ENCODE measurements at regions not wholly inside any gene's neighbourhood (a gene's known extent, or its start where the extent isn't known, plus 50 kb on each side); places are given as distances from the start of the nearest gene placed in this dataset.

GRCh38 chr2:14423145-14423906 lies 209.2 kb upstream of the LRATD1 start:
- no peak for DNase-seq
- no peaks in the 10 kb centered on the region for H3K36me3 ChIP-seq (replicated peaks)
- in situ Hi-C loops (cut with HindIII; ENCODE audit: low pct_ligation_motif_present, low sequenced_read_pairs), result no loop called here
- no peak overlapping the region for H3K27ac ChIP-seq
- H3K4me3 ChIP-seq (ENCODE audit: low read depth, low read length), result no peak overlapping the region
- no peak for TF ChIP-seq CTCF (IDR thresholded peaks at IDR 0.05; ENCODE audit: low read depth, low read length, missing control alignments)
- no peaks in the 10 kb centered on the region for H3K27me3 ChIP-seq (replicated peaks)

- Histone ChIP-seq H3K27ac (no peak overlapping the region), H3K4me3 (ENCODE audit: low read depth, low read length) (no peak overlapping the region), H3K36me3 (replicated peaks) (no peaks in the 10 kb centered on the region), H3K27me3 (replicated peaks) (no peaks in the 10 kb centered on the region)
- TF ChIP-seq CTCF (IDR thresholded peaks at IDR 0.05; ENCODE audit: low read depth, low read length, missing control alignments), result no peak
- DNase-seq, result no peak
- in situ Hi-C loops (cut with HindIII; ENCODE audit: low pct_ligation_motif_present, low sequenced_read_pairs), result no loop called here
Measured at GRCh38 chr2:14424478-14425390, 207.8 kb upstream of the LRATD1 start.

GRCh38 chr2:14425869-14426268 lies 206.6 kb upstream of the LRATD1 start:
- Histone ChIP-seq H3K27me3 (replicated peaks) (no peaks in the 10 kb centered on the region), H3K4me3 (ENCODE audit: low read depth, low read length) (no peak overlapping the region), H3K36me3 (replicated peaks) (no peaks in the 10 kb centered on the region), H3K27ac (no peak overlapping the region)
- in situ Hi-C loops (cut with HindIII; ENCODE audit: low pct_ligation_motif_present, low sequenced_read_pairs), result no loop called here
- TF ChIP-seq CTCF (IDR thresholded peaks at IDR 0.05; ENCODE audit: low read depth, low read length, missing control alignments), result no peak
- no peak for DNase-seq

GRCh38 chr2:14428056-14428455 lies 204.5 kb upstream of the LRATD1 start:
- TF ChIP-seq CTCF (IDR thresholded peaks at IDR 0.05; ENCODE audit: low read depth, low read length, missing control alignments), result peak; percentile 17
- peak; percentile 24 for DNase-seq
- no peaks in the 10 kb centered on the region for H3K36me3 ChIP-seq (replicated peaks)
- no peaks in the 10 kb centered on the region for H3K27me3 ChIP-seq (replicated peaks)
- H3K27ac ChIP-seq, result no peak overlapping the region
- in situ Hi-C loops (cut with HindIII; ENCODE audit: low pct_ligation_motif_present, low sequenced_read_pairs), result no loop called here
- H3K4me3 ChIP-seq (ENCODE audit: low read depth, low read length), result no peak overlapping the region

GRCh38 chr2:14433946-14434495 lies 198.5 kb upstream of the LRATD1 start:
- Histone ChIP-seq H3K4me3 (ENCODE audit: low read depth, low read length) (no peak overlapping the region), H3K27ac (no peak overlapping the region), H3K27me3 (replicated peaks) (no peaks in the 10 kb centered on the region), H3K36me3 (replicated peaks) (no peaks in the 10 kb centered on the region)
- DNase-seq, result no peak
- in situ Hi-C loops (cut with HindIII; ENCODE audit: low pct_ligation_motif_present, low sequenced_read_pairs), result no loop called here
- no peak for TF ChIP-seq CTCF (IDR thresholded peaks at IDR 0.05; ENCODE audit: low read depth, low read length, missing control alignments)

Measured in brain microvascular endothelial cell (primary cell).